ENCODE measurements at regions not wholly inside any gene's neighbourhood (a gene's known extent, or its start where the extent isn't known, plus 50 kb on each side); places are given as distances from the start of the nearest gene placed in this dataset.

- H3K27me3 ChIP-seq (ENCODE audit: insufficient read depth, poor library complexity, severe bottlenecking) = no peaks in the 10 kb centered on the region
- no peak overlapping the region for H3K4me3 ChIP-seq (replicated peaks; ENCODE audit: insufficient read depth, low read length)
- no peak for DNase-seq (ENCODE audit: low read depth in 1 of 2, low spot score in 1 of 2)
- H3K27ac ChIP-seq (replicated peaks) = no peak overlapping the region
- TF ChIP-seq REST (IDR thresholded peaks at IDR 0.05; ENCODE audit: insufficient replicate concordance, low read depth) = no peak
- no peak for TF ChIP-seq CTCF (IDR thresholded peaks at IDR 0.05; ENCODE audit: insufficient read depth, low read length)
- no peak for TF ChIP-seq SPI1 (IDR thresholded peaks at IDR 0.05; ENCODE audit: borderline replicate concordance, low read depth)
- no peak for TF ChIP-seq POLR2AphosphoS5 (IDR thresholded peaks at IDR 0.05; ENCODE audit: low read depth)
- no peak for TF ChIP-seq GABPA (IDR thresholded peaks at IDR 0.05; ENCODE audit: low read depth)
Measured at GRCh38 chr6:110558575-110558974, 82.2 kb upstream of the SLC22A16 start.

GRCh38 chr6:110557199-110557598 lies 80.8 kb upstream of the SLC22A16 start:
- TF ChIP-seq REST (IDR thresholded peaks at IDR 0.05; ENCODE audit: insufficient replicate concordance, low read depth) = no peak
- no peak for TF ChIP-seq SPI1 (IDR thresholded peaks at IDR 0.05; ENCODE audit: borderline replicate concordance, low read depth)
- no peak for TF ChIP-seq CTCF (IDR thresholded peaks at IDR 0.05; ENCODE audit: insufficient read depth, low read length)
- TF ChIP-seq GABPA (IDR thresholded peaks at IDR 0.05; ENCODE audit: low read depth) = no peak
- TF ChIP-seq POLR2AphosphoS5 (IDR thresholded peaks at IDR 0.05; ENCODE audit: low read depth) = no peak
- no peak overlapping the region for H3K4me3 ChIP-seq (replicated peaks; ENCODE audit: insufficient read depth, low read length)
- no peaks in the 10 kb centered on the region for H3K27me3 ChIP-seq (ENCODE audit: insufficient read depth, poor library complexity, severe bottlenecking)
- no peak for DNase-seq (ENCODE audit: low read depth in 1 of 2, low spot score in 1 of 2)
- no peak overlapping the region for H3K27ac ChIP-seq (replicated peaks)

GRCh38 chr6:110556317-110557110 lies 80.1 kb upstream of the SLC22A16 start:
- no peak for DNase-seq (ENCODE audit: low read depth in 1 of 2, low spot score in 1 of 2)
- Histone ChIP-seq H3K27me3 (ENCODE audit: insufficient read depth, poor library complexity, severe bottlenecking) (no peaks in the 10 kb centered on the region), H3K4me3 (replicated peaks; ENCODE audit: insufficient read depth, low read length) (no peak overlapping the region), H3K27ac (replicated peaks) (no peak overlapping the region)
- TF ChIP-seq REST (IDR thresholded peaks at IDR 0.05; ENCODE audit: insufficient replicate concordance, low read depth) = no peak
- TF ChIP-seq POLR2AphosphoS5 (IDR thresholded peaks at IDR 0.05; ENCODE audit: low read depth) = no peak
- TF ChIP-seq CTCF (IDR thresholded peaks at IDR 0.05; ENCODE audit: insufficient read depth, low read length) = no peak
- TF ChIP-seq GABPA (IDR thresholded peaks at IDR 0.05; ENCODE audit: low read depth) = no peak
- no peak for TF ChIP-seq SPI1 (IDR thresholded peaks at IDR 0.05; ENCODE audit: borderline replicate concordance, low read depth)
